ENCODE measurements at regions not wholly inside any gene's neighbourhood (a gene's known extent, or its start where the extent isn't known, plus 50 kb on each side); places are given as distances from the start of the nearest gene placed in this dataset.
A peak's percentile ranks its signal among the peaks of the same experiment; 100 is the strongest.

GRCh38 chr16:35431829-35432663, 1972.6 kb downstream of the TP53TG3F start:
- no peak overlapping the region for H3K27ac ChIP-seq (ENCODE audit: low read depth, low read length)
- no peak for DNase-seq (ENCODE audit: low read depth, low spot score)
- H3K27me3 ChIP-seq (ENCODE audit: control insufficient read depth, insufficient read depth, low read length): no peaks in the 10 kb centered on the region
- no peak overlapping the region for H3K4me3 ChIP-seq (ENCODE audit: low read depth, low read length)
- POLR2A ChIA-PET: no interaction called here
- TF ChIP-seq CTCF (IDR thresholded peaks at IDR 0.05; ENCODE audit: low read depth, low read length): peak; percentile 23
- H3K9me3 ChIP-seq (ENCODE audit: control insufficient read depth, insufficient read depth, low read length): peaks cover 28% of the 10 kb centered on the region
- CTCF ChIA-PET: no interaction called here

GRCh38 chr16:35440875-35441274, 1981.5 kb downstream of the TP53TG3F start:
- POLR2A ChIA-PET: no interaction called here
- Histone ChIP-seq H3K4me3 (ENCODE audit: low read depth, low read length) (no peak overlapping the region), H3K27ac (ENCODE audit: low read depth, low read length) (no peak overlapping the region), H3K27me3 (ENCODE audit: control insufficient read depth, insufficient read depth, low read length) (no peaks in the 10 kb centered on the region), H3K9me3 (ENCODE audit: control insufficient read depth, insufficient read depth, low read length) (peaks cover 24% of the 10 kb centered on the region; the same call in 1 of the 2 replicates)
- no peak for DNase-seq (ENCODE audit: low read depth, low spot score)
- TF ChIP-seq CTCF (IDR thresholded peaks at IDR 0.05; ENCODE audit: low read depth, low read length): no peak
- CTCF ChIA-PET: no interaction called here

GRCh38 chr16:35447010-35447558, 1987.7 kb downstream of the TP53TG3F start:
- Histone ChIP-seq H3K27me3 (ENCODE audit: control insufficient read depth, insufficient read depth, low read length) (no peaks in the 10 kb centered on the region), H3K9me3 (ENCODE audit: control insufficient read depth, insufficient read depth, low read length) (peaks cover 21% of the 10 kb centered on the region), H3K4me3 (ENCODE audit: low read depth, low read length) (no peak overlapping the region), H3K27ac (ENCODE audit: low read depth, low read length) (no peak overlapping the region)
- POLR2A ChIA-PET: no interaction called here
- no peak for DNase-seq (ENCODE audit: low read depth, low spot score)
- TF ChIP-seq CTCF (IDR thresholded peaks at IDR 0.05; ENCODE audit: low read depth, low read length): no peak
- CTCF ChIA-PET: no interaction called here

GRCh38 chr16:35449663-35450062, 1990.3 kb downstream of the TP53TG3F start:
- Histone ChIP-seq H3K4me3 (ENCODE audit: low read depth, low read length) (no peak overlapping the region), H3K27ac (ENCODE audit: low read depth, low read length) (no peak overlapping the region), H3K27me3 (ENCODE audit: control insufficient read depth, insufficient read depth, low read length) (no peaks in the 10 kb centered on the region), H3K9me3 (ENCODE audit: control insufficient read depth, insufficient read depth, low read length) (peaks cover 33% of the 10 kb centered on the region)
- ChIA-PET CTCF (no interaction called here), POLR2A (no interaction called here)
- TF ChIP-seq CTCF (IDR thresholded peaks at IDR 0.05; ENCODE audit: low read depth, low read length): no peak
- DNase-seq (ENCODE audit: low read depth, low spot score): no peak

- Histone ChIP-seq H3K4me3 (ENCODE audit: low read depth, low read length) (no peak overlapping the region), H3K27me3 (ENCODE audit: control insufficient read depth, insufficient read depth, low read length) (no peaks in the 10 kb centered on the region), H3K9me3 (ENCODE audit: control insufficient read depth, insufficient read depth, low read length) (peaks cover 43% of the 10 kb centered on the region), H3K27ac (ENCODE audit: low read depth, low read length) (no peak overlapping the region)
- POLR2A ChIA-PET: no interaction called here
- DNase-seq (ENCODE audit: low read depth, low spot score): no peak
- CTCF ChIA-PET: no interaction called here
- no peak for TF ChIP-seq CTCF (IDR thresholded peaks at IDR 0.05; ENCODE audit: low read depth, low read length)
Observed at GRCh38 chr16:35450648-35451047, 1991.2 kb downstream of the TP53TG3F start.
